Endothelial cell of umbilical vein (primary cell): ENCODE measurements at regions not wholly inside any gene's neighbourhood (a gene's known extent, or its start where the extent isn't known, plus 50 kb on each side); places are given as distances from the start of the nearest gene placed in this dataset.

ENCODE experiments used
- BruUV-seq: library from RNA; stranded (reverse); fragments of 400-500 nt; replicated peaks from 2 replicates; lab custom pipeline; 2021; lab: Mats Ljungman, UMichigan
- CTCF ChIA-PET: fragments of 300-600, 350-600 bp; sonication (Branson Sonifier 250); formaldehyde crosslinking; loops from one replicate; lab custom pipeline; 2021; ENCODE audit warnings: antibody characterized with exemption, inconsistent platforms; lab: Charles Lee
- POLR2A ChIA-PET: fragments of 300-600, 350-600 bp; sonication (Branson Sonifier 250); formaldehyde crosslinking; loops from one replicate; lab custom pipeline; 2021; ENCODE audit warnings: antibody characterized with exemption, inconsistent platforms; lab: Charles Lee
- DNase-seq: peaks from one replicate; pipeline ENCODE4 v3.0.0-alpha.2; 2011; ENCODE audit warnings: low read depth, low spot score
- FAIRE-seq: peaks from 2 replicates; lab custom pipeline; 2011; peaks lifted over from hg19 to GRCh38; lab: Jason Lieb, UNC
- H2AFZ ChIP-seq: 2 replicates; pipeline ENCODE4 v1.6.0; 2012; ENCODE audit warnings: low read depth, low read length, control low read depth, inconsistent platforms
- H3K27ac ChIP-seq: 2 replicates; pipeline ENCODE4 v1.5.1; 2011; ENCODE audit warnings: low read depth, mild to moderate bottlenecking, control low read depth, low read length, moderate library complexity; ENCODE audit not compliant: insufficient read depth
- H3K27me3 ChIP-seq, 2 experiments: 2 replicates each; pipeline versions ENCODE4 v1.6.0 to v1.6.1; 2011; ENCODE audit warnings: low read length in 2 of 2, mixed read lengths in 1 of 2; ENCODE audit not compliant: control insufficient read depth in 2 of 2, insufficient read depth in 2 of 2
- H3K36me3 ChIP-seq, 2 experiments: 2 replicates in 1 of 2; 3 replicates in 1 of 2; pipeline ENCODE4 v1.5.1; 2011; ENCODE audit warnings: low read length in 2 of 2, mild to moderate bottlenecking in 1 of 2, moderate library complexity in 1 of 2; ENCODE audit not compliant: control insufficient read depth in 2 of 2, insufficient read depth in 2 of 2; ENCODE audit errors: extremely low read depth in 1 of 2
- H3K4me1 ChIP-seq: 3 replicates; pipeline ENCODE4 v1.5.1; 2011; ENCODE audit warnings: mild to moderate bottlenecking, low read length; ENCODE audit not compliant: control insufficient read depth, insufficient read depth; ENCODE audit errors: extremely low read depth
- H3K4me2 ChIP-seq: 2 replicates; pipeline ENCODE4 v1.6.1; 2011; ENCODE audit warnings: low read length, control low read depth, mixed read lengths; ENCODE audit not compliant: insufficient read depth
- H3K4me3 ChIP-seq, 3 experiments: fragments of 200-600 bp in 1 of 3; sonication (generic), shearing (Covaris generic) in 1 of 3; replicated peaks in 1 of 3; 2 replicates each; pipeline ENCODE4 v1.5.1; 2011 to 2016; ENCODE audit warnings: control low read depth in 3 of 3, low read length in 3 of 3, mild to moderate bottlenecking in 2 of 3, inconsistent platforms in 1 of 3, low read depth in 1 of 3, moderate library complexity in 1 of 3; ENCODE audit not compliant: insufficient read depth in 1 of 3
- H3K79me2 ChIP-seq: 2 replicates; pipeline ENCODE4 v1.6.0; 2012; ENCODE audit warnings: low read length, inconsistent platforms; ENCODE audit not compliant: control insufficient read depth, insufficient read depth
- H3K9ac ChIP-seq: replicated peaks from 2 replicates; pipeline ENCODE3; 2011; ENCODE audit warnings: low read length, control low read depth; ENCODE audit not compliant: insufficient read depth; ENCODE audit errors: extremely low read depth
- H3K9me1 ChIP-seq: replicated peaks from 3 replicates; pipeline ENCODE4 v1.6.0; 2011; ENCODE audit warnings: mild to moderate bottlenecking, low read length; ENCODE audit not compliant: control insufficient read depth, insufficient read depth; ENCODE audit errors: extremely low read depth
- H3K9me3 ChIP-seq: replicated peaks from 2 replicates; pipeline ENCODE4 v1.5.1; 2012; ENCODE audit warnings: low read length, inconsistent platforms; ENCODE audit not compliant: control insufficient read depth, insufficient read depth
- H4K20me1 ChIP-seq: replicated peaks from 2 replicates; pipeline ENCODE3; 2011; ENCODE audit warnings: mild to moderate bottlenecking, low read length; ENCODE audit not compliant: control insufficient read depth, insufficient read depth; ENCODE audit errors: extremely low read depth
- EZH2 ChIP-seq: IDR thresholded peaks from 2 replicates; pipeline ENCODE4 v1.6.1; 2012; ENCODE audit warnings: borderline replicate concordance, low read depth, mild to moderate bottlenecking, moderate library complexity, low read length, inconsistent platforms; ENCODE audit not compliant: severe bottlenecking
- FOS ChIP-seq: IDR thresholded peaks from 2 replicates; pipeline ENCODE4 v1.6.1; 2011; ENCODE audit warnings: mild to moderate bottlenecking, low read length, moderate library complexity, borderline replicate concordance; ENCODE audit not compliant: insufficient read depth
- GATA2 ChIP-seq: IDR thresholded peaks from 2 replicates; pipeline ENCODE4 v1.7.0; 2011; ENCODE audit warnings: low read depth, mild to moderate bottlenecking, moderate library complexity, mixed read lengths, low read length; ENCODE audit not compliant: insufficient read length, insufficient read depth
- JUN ChIP-seq: IDR thresholded peaks from 2 replicates; pipeline ENCODE4 v1.6.1; 2011; ENCODE audit warnings: borderline replicate concordance, low read depth; ENCODE audit not compliant: insufficient read length, insufficient read depth
- MYC ChIP-seq: IDR thresholded peaks from one replicate; pipeline ENCODE4 v1.6.1; 2011; ENCODE audit warnings: mild to moderate bottlenecking, low read depth, low read length
- POLR2A ChIP-seq: IDR thresholded peaks from 2 replicates; pipeline ENCODE4 v1.6.1; 2012; ENCODE audit warnings: low read depth, mild to moderate bottlenecking, control low read depth, low read length
- POLR2AphosphoS5 ChIP-seq: IDR thresholded peaks from 2 replicates; pipeline ENCODE4 v1.6.1; 2012; ENCODE audit warnings: low read depth, mild to moderate bottlenecking, control low read depth, low read length, moderate library complexity; ENCODE audit not compliant: insufficient read depth
- dilution Hi-C: fragments of 300-500 bp; cut with MboI; formaldehyde crosslinking; loops from one replicate; pipeline ENCODE4 v1.15.0; 2019; ENCODE audit warnings: low sequenced_read_pairs; ENCODE audit not compliant: extremely low pct_ligation_motif_present
- intact Hi-C: fragments of 100-400 bp; cut with micrococcal nuclease; formaldehyde crosslinking; loops from one replicate; pipeline ENCODE4 v1.10.0; 2022
- TF ChIP-seq, protein P1 (sequence below), 2 donors: IDR thresholded peaks; 1 replicate in 1 of 2; 2 replicates in 1 of 2; pipeline ENCODE4 v1.5.1; 2011; ENCODE audit warnings: low read length in 2 of 2, mild to moderate bottlenecking in 2 of 2, moderate library complexity in 2 of 2, control low read depth in 1 of 2, inconsistent platforms in 1 of 2, low read depth in 1 of 2; ENCODE audit not compliant: insufficient read depth in 1 of 2; ENCODE audit errors: extremely low read depth in 1 of 2
- TF ChIP-seq, protein P2 (sequence below): IDR thresholded peaks from 2 replicates; pipeline ENCODE4 v1.6.1; 2011; ENCODE audit not compliant: insufficient read depth, insufficient read length

DNA sequence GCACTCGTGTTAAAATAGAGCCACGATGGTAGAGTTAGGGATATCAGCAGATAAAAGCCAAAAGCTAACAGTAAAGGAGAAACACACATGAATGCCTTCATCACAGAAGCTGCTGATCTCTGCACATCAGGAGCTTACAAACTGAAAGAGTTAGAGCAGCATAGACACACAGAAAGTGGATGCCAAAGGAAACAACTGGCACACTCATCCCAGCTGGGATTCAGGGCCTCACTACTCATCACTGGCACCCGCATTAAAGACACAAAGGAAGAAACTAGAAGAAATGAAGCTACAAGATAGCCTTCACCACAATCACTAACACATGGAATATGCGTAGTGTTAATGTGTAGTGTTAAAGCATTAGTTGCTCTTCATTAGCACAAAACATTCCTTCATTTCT lies 156.4 kb upstream of the TBL1X start:
- Histone ChIP-seq H3K36me3 (no peaks in the 10 kb centered on the region), H3K4me1 (no peaks in the 10 kb centered on the region), H3K27ac (no peak overlapping the region), H3K9me1 (no peaks in the 10 kb centered on the region), H4K20me1 (no peaks in the 10 kb centered on the region), H2AFZ (no peak overlapping the region), H3K9ac (no peak overlapping the region), H3K4me3 (no peak overlapping the region), H3K79me2 (no peaks in the 10 kb centered on the region), H3K9me3 (no peaks in the 10 kb centered on the region), H3K4me2 (no peak overlapping the region), H3K27me3 (peaks cover 0 to under 1% of the 10 kb centered on the region in 2 experiments)
- BruUV-seq = no TSS peak
- DNase-seq (no peak), FAIRE-seq (no peak)
- intact Hi-C loops = no loop called here
- ChIA-PET CTCF (no interaction called here), POLR2A (no interaction called here)
- no peak for TF ChIP-seq JUN
- TF ChIP-seq MYC = no peak
- no peak for TF ChIP-seq GATA2
- TF ChIP-seq, protein P1, sequence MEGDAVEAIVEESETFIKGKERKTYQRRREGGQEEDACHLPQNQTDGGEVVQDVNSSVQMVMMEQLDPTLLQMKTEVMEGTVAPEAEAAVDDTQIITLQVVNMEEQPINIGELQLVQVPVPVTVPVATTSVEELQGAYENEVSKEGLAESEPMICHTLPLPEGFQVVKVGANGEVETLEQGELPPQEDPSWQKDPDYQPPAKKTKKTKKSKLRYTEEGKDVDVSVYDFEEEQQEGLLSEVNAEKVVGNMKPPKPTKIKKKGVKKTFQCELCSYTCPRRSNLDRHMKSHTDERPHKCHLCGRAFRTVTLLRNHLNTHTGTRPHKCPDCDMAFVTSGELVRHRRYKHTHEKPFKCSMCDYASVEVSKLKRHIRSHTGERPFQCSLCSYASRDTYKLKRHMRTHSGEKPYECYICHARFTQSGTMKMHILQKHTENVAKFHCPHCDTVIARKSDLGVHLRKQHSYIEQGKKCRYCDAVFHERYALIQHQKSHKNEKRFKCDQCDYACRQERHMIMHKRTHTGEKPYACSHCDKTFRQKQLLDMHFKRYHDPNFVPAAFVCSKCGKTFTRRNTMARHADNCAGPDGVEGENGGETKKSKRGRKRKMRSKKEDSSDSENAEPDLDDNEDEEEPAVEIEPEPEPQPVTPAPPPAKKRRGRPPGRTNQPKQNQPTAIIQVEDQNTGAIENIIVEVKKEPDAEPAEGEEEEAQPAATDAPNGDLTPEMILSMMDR (IDR thresholded peaks at IDR 0.05; ENCODE audit: extremely low read depth in 1 of 2, insufficient read depth in 1 of 2, low read depth in 1 of 2, low read length in 2 of 2) = no peak
- TF ChIP-seq POLR2A = no peak
- TF ChIP-seq POLR2AphosphoS5 = no peak
- TF ChIP-seq, protein P2, sequence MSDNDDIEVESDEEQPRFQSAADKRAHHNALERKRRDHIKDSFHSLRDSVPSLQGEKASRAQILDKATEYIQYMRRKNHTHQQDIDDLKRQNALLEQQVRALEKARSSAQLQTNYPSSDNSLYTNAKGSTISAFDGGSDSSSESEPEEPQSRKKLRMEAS = no peak
- no peak for TF ChIP-seq EZH2
- no peak for TF ChIP-seq FOS
- dilution Hi-C loops = no loop called here
